GM19438 (cell line): ENCODE measurements at regions not wholly inside any gene's neighbourhood (a gene's known extent, or its start where the extent isn't known, plus 50 kb on each side); places are given as distances from the start of the nearest gene placed in this dataset.
"Not testable (repeated sequence)": the region's sequence is repeated elsewhere in the genome, so short reads cannot be mapped to it uniquely, and the experiment has no call there.

ENCODE experiments used
- ATAC-seq: cut with Tn5 transposase; IDR thresholded peaks from one replicate; pipeline ENCODE4 v1.9.1; 2021; ENCODE audit warnings: low read depth; ENCODE audit not compliant: unreplicated experiment

GRCh38 chrX:122941806-122942205, 242.3 kb upstream of the GRIA3 start:
- ATAC-seq: no peak

- no peak for ATAC-seq
Measured at GRCh38 chrX:122943918-122944317, 240.2 kb upstream of the GRIA3 start.

DNA sequence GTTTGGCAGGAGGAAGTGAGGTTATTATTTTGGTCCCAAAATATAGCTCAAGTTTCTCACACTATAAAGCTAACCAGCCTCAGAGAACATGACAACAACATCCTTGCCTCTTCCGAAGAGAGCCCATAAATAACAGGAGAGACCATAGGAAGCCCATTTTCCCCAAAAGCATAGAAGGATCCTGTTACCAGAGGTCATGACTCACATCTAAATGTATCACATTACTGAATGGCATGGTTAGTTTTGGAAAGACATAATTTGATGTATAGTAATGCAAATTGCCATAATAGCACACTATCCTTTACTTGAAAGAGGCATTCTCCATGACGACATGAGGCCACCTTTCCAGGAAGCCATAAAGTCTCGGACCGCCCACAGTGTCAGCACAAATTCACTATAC, 238.8 kb upstream of the GRIA3 start:
- ATAC-seq: no peak

DNA sequence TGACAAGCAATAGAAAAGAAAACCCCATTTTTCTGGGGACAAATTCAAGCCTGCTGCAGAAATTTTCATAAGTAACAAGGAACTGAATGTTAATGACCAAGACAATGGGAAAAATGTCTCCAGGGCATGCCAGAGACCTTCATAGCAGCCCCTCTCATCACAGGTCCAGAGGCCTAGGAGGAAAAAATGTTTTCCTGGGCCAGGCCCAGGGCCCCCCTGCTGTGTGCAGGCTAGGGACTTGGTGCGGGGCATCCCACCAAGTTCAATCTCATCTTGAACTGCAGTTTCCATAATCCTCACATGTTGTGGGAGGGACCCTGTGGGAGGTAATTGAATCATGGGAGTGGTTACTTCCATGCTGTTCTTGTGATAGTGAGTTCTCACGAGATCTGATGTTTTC, 211.5 kb upstream of the GRIA3 start:
- ATAC-seq: no peak

- no peak for ATAC-seq
Measured at GRCh38 chrX:122982521-122982920, 201.6 kb upstream of the GRIA3 start.

DNA sequence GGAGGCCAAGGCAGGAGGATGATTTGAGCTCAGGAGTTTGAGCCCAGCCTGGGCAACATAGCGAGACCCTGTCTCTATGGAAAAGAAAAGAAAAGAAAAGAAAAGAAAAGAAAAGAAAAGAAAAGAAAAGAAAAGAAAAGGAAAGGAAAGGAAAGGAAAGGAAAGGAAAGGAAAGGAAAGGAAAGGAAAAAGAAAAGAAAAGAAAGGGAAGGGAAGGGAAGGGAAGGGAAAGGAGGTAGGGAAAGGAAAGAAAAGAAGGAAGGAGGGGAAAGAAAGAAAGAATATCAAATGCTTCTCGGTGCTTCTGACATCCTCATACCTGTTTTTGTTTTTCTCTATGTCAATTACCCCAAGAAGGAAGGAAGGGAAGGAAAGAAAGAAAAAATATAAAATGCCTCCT, 181.2 kb upstream of the GRIA3 start:
- ATAC-seq: not testable (repeated sequence)

GRCh38 chrX:123013141-123013540, 170.9 kb upstream of the GRIA3 start:
- no peak for ATAC-seq

DNA sequence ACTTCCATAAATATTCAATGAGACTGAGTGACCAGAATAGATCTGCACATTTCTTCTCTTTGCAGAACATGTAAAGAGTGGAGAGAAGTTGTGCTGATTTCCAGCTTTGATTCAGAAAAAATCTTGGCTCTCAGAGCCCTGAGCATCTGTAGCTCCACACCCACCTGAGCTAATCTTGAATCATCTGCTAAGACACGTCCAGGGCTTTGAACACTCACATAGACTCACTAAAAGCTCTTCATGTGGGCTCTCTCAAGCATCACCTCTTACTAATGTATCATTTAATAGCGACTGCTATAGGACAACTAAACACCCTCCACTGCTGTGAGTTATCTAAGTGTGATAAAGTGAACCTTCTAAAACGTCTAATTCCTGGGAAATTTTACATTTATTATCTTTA, 147.7 kb upstream of the GRIA3 start:
- no peak for ATAC-seq

GRCh38 chrX:123049071-123049625, 134.9 kb upstream of the GRIA3 start:
- no peak for ATAC-seq

- ATAC-seq: no peak
Measured at GRCh38 chrX:123060986-123061385, 123.1 kb upstream of the GRIA3 start.

DNA sequence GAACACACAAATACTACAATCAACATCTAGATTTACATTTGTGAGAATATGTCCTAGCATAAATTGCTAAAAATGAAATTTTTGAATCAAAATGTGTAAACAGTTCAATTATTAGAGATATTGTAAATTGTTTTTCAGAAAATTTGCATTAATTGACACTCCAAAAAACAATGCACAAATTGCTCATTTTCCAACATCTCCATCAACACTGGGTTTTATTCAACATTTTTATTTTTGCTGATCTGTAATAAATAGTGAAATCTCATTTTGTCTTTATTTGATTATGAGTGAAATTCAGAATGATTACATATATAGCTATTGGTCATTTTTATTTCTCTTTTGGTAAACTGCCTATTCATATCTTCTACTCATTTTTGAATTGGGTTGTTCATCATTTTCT, 120.0 kb upstream of the GRIA3 start:
- no peak for ATAC-seq

DNA sequence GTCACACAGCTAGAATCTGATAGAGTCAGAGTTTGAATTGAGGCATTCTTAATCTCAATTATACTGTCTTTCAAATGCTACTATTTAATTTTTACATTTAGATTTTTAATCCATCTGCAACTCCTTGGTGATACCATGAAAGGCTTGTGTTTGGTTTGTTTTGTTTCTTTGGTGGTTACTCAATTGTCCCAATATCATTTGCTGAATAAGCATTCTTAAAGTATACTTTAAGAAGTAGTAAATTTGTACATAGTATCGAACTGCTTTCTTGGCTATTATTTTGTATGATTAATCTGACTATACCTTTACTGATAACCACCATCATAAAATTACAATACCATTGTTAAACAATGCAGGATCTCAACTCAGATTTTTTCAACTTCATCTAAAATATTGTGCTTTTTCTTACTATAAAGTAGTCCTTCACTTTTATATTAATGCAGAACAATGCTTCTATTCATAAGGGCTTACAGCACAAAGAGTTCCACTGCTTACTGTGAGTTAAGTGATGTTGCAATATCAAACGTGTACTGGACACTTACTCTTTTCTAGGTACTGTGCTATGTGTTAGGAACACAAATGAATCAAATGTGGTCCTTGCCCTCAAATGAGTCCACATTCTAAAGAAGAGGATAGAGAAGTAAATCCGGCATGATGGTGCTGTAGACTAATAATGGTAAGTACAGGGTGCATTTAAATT, 111.2 kb upstream of the GRIA3 start:
- no peak for ATAC-seq

DNA sequence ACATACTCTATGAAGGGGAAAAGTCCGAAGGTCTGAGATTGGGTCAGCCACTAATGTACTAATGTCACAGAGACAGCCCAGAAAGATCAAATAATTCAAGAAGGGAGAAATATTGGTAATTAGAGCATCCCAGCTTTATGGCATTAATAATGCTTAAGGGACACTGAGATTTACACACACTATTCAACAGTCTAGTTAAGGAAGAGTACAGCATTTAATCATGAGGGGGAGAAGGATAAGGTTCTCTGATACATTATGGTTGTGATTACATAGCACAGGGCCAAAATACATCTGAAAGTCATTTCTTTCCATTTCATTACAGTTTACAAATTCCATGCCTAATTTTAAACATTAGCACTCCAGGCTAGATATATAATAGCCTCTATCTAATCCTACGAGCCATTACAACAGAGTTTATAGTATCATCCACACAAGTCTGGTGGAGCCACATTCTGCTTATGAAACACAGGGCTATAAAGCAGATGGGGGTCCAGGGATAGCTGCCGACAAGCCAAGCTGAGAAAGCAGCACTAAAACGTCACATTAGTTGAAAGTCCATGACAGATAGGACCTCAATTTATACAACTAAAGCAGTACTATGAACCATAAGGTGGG, 108.0 kb upstream of the GRIA3 start:
- ATAC-seq: no peak

DNA sequence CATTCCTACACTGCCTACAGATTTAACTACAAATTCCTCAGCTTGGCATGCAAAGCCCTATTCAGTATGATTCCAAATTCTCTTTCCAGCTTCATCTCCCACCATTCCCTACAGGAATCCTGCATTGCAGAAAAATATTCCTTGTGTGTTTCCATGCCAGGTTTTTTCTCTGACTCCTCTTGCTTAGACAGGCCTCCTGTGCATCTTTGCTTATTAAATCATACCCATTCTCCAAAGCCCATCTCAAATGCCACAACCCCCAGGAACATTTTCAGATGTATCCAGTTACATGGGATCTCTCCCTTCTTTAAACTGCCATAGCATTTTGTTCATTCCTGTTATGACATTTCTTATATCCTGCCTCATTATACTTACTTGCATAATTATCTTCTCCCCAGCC, 106.4 kb upstream of the GRIA3 start:
- no peak for ATAC-seq

GRCh38 chrX:123080065-123080464, 104.0 kb upstream of the GRIA3 start:
- ATAC-seq: no peak

- ATAC-seq: no peak
Measured at GRCh38 chrX:123081776-123082175, 102.3 kb upstream of the GRIA3 start.

- ATAC-seq: no peak
Measured at GRCh38 chrX:123083924-123084323, 100.2 kb upstream of the GRIA3 start.

DNA sequence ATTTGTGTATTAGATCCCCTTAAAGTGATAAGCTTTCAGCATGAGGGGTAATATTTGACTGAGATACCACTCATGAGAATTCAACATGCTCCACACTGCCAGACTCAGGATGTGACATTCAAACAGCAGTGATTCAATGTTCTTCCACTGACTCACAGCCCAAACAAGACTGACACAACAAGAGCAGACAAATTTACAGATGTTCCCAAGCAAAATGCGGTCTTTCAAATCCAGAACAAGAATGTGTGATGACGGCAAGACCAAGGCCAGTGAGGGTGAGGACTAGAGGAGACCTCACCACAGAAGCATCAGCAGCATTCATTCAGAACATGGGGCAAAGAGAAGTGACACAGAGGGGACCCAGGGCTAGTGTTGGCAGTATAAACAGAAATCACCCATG, 99.3 kb upstream of the GRIA3 start:
- no peak for ATAC-seq

- ATAC-seq: no peak
Measured at GRCh38 chrX:123085311-123085940, 98.7 kb upstream of the GRIA3 start.

- no peak for ATAC-seq
Measured at GRCh38 chrX:123086768-123087167, 97.3 kb upstream of the GRIA3 start.

DNA sequence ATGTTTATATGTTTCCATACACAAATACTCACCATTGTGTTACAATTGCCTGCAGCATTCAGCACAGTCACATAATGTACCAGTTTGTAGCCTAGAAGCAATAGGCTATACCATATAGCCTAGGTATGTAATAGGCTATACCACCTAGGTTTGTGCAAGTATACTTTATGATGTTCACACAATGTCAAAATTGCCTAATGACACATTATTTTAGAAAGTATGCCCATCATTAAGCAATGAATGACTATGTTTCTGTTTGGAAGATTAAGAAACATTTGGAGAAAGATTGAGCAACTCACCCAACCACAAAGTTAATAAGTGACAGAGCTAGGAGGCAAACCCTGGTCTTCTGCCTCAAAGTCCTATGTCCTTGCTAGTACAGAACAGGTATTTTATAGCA, 96.8 kb upstream of the GRIA3 start:
- no peak for ATAC-seq

DNA sequence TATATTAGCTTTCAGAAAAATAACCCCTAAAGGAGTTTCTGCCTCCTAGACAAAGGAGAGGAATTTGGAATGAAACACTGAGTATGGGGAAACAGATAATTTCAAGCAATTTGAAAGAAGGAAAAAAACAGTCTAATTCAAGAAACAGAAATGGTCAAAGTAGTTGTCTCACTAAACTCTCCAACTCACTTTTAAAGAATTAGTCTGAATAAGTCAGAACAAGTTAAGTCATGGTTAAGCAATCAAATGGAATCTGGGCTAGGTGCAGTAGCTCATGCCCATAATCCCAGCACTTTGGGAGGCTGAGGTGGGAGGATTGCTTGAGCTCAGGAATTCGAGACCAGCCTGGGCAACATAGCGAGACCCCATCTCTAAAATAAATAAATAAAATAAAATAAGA, 95.7 kb upstream of the GRIA3 start:
- no peak for ATAC-seq
